Smooth muscle cell (in vitro differentiated cells): ENCODE measurements at regions not wholly inside any gene's neighbourhood (a gene's known extent, or its start where the extent isn't known, plus 50 kb on each side); places are given as distances from the start of the nearest gene placed in this dataset.

Experiments
- DNase-seq: peaks from one replicate; lab custom pipeline; 2025; ENCODE audit not compliant: unreplicated experiment; lab: John Stamatoyannopoulos, UW
- H2AFZ ChIP-seq: fragments of 200-600 bp; sonication (generic); 2 replicates; pipeline ENCODE4 v1.6.0; 2016; ENCODE audit warnings: antibody characterized with exemption, low read depth, mild to moderate bottlenecking
- H3F3A ChIP-seq: fragments of 200-600 bp; sonication (generic); 2 replicates; pipeline ENCODE4 v1.6.0; 2017; ENCODE audit warnings: antibody characterized with exemption, low read depth
- H3K27ac ChIP-seq: fragments of 200-600 bp; sonication (generic); 2 replicates; pipeline ENCODE4 v1.5.1; 2016; ENCODE audit warnings: low read depth, mild to moderate bottlenecking
- H3K27me3 ChIP-seq: fragments of 200-600 bp; sonication (generic); 2 replicates; pipeline ENCODE4 v1.6.1; 2016; ENCODE audit warnings: low read depth, mild to moderate bottlenecking
- H3K36me3 ChIP-seq: fragments of 200-600 bp; sonication (generic); 2 replicates; pipeline ENCODE4 v1.5.1; 2016; ENCODE audit warnings: low read depth
- H3K4me1 ChIP-seq: fragments of 200-600 bp; sonication (generic); 2 replicates; pipeline ENCODE4 v1.5.1; 2016; ENCODE audit warnings: low read depth
- H3K4me2 ChIP-seq: fragments of 200-600 bp; sonication (generic); 2 replicates; pipeline ENCODE4 v1.6.0; 2016; ENCODE audit warnings: mild to moderate bottlenecking
- H3K4me3 ChIP-seq: fragments of 200-600 bp; sonication (generic); 2 replicates; pipeline ENCODE4 v1.5.1; 2016; ENCODE audit warnings: mild to moderate bottlenecking
- H3K79me2 ChIP-seq: fragments of 200-600 bp; sonication (generic); 2 replicates; pipeline ENCODE4 v1.6.0; 2016; ENCODE audit warnings: low read depth, mild to moderate bottlenecking
- H3K9ac ChIP-seq: fragments of 200-600 bp; sonication (generic); 2 replicates; pipeline ENCODE4 v1.6.0; 2016; ENCODE audit warnings: low read depth
- H3K9me3 ChIP-seq: fragments of 200-600 bp; sonication (generic); replicated peaks from 2 replicates; pipeline ENCODE4 v1.5.1; 2016; ENCODE audit warnings: low read depth
- H4K20me1 ChIP-seq: fragments of 200-600 bp; sonication (generic); 2 replicates; pipeline ENCODE4 v1.6.0; 2016; ENCODE audit warnings: low read depth
- WGBS: methylation state at CpG from one replicate; pipeline ENCODE4 v1.1.7; 2016; ENCODE audit warnings: low lambda C conversion rate; 5-methylcytosine and 5-hydroxymethylcytosine counted together
- TF ChIP-seq, protein P1 (sequence below): fragments of 200-600 bp; sonication (generic); IDR thresholded peaks from 2 replicates; pipeline ENCODE4 v1.5.1; 2017; ENCODE audit warnings: borderline replicate concordance, mild to moderate bottlenecking, antibody characterized with exemption; ENCODE audit not compliant: insufficient read depth, poor library complexity, severe bottlenecking

DNA sequence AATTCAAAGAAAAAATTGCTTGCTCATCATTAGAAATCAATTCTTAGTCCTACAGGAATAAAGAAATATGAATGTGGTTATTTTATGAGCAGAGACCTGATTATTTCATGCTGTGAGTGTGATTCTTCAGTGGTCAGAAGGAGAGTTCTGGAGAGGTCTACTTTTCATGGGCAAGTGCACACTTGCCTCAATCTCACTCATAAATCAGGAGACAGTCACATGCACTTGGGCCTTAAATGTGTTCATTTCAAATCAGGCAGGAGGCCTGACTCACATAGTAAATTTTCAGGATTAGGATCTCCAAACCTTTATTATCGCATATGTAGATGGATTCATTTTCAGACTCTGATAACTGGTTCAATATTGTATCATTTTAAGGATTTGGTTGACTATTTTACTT is 323.2 kb upstream of the CCNH start:
- no peak overlapping the region for H2AFZ ChIP-seq
- no peaks in the 10 kb centered on the region for H3K27me3 ChIP-seq
- no peak for DNase-seq
- no peak overlapping the region for H3K4me2 ChIP-seq
- peaks cover 3% of the 10 kb centered on the region for H3F3A ChIP-seq
- WGBS, result 88% methylated on average over 1 of the region's 1 CpG
- H3K9me3 ChIP-seq, result no peaks in the 10 kb centered on the region
- no peak overlapping the region for H3K4me3 ChIP-seq
- no peaks in the 10 kb centered on the region for H3K36me3 ChIP-seq
- H3K9ac ChIP-seq, result no peak overlapping the region
- TF ChIP-seq, protein P1, sequence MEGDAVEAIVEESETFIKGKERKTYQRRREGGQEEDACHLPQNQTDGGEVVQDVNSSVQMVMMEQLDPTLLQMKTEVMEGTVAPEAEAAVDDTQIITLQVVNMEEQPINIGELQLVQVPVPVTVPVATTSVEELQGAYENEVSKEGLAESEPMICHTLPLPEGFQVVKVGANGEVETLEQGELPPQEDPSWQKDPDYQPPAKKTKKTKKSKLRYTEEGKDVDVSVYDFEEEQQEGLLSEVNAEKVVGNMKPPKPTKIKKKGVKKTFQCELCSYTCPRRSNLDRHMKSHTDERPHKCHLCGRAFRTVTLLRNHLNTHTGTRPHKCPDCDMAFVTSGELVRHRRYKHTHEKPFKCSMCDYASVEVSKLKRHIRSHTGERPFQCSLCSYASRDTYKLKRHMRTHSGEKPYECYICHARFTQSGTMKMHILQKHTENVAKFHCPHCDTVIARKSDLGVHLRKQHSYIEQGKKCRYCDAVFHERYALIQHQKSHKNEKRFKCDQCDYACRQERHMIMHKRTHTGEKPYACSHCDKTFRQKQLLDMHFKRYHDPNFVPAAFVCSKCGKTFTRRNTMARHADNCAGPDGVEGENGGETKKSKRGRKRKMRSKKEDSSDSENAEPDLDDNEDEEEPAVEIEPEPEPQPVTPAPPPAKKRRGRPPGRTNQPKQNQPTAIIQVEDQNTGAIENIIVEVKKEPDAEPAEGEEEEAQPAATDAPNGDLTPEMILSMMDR, result no peak
- H3K4me1 ChIP-seq, result peaks cover 4% of the 10 kb centered on the region
- no peak overlapping the region for H3K27ac ChIP-seq
- no peaks in the 10 kb centered on the region for H3K79me2 ChIP-seq
- no peaks in the 10 kb centered on the region for H4K20me1 ChIP-seq

DNA sequence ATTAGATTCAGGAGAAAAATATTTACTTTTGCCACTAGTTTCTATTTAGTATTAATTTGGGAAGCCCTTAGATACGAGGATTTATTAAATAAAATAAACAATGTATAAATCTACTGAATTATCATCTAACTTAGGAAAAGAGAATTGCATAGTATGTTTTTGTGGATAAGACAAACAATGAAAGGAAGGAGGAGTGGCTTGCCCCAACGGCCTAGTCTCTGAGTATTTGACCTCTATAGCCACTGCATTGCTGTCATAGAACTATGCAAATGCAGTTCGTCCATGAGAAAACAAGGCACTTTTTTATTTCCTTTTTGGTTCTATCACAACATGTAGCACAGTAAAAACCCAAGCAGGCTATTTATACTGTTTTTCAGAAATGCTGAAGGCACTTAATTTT is 321.2 kb upstream of the CCNH start:
- no peak overlapping the region for H3K4me3 ChIP-seq
- no peak overlapping the region for H2AFZ ChIP-seq
- H3K4me1 ChIP-seq, result peaks cover 4% of the 10 kb centered on the region
- H3K9me3 ChIP-seq, result no peaks in the 10 kb centered on the region
- no peaks in the 10 kb centered on the region for H3K36me3 ChIP-seq
- 77% methylated on average over 3 of the region's 3 CpGs for WGBS
- no peak overlapping the region for H3K9ac ChIP-seq
- H3F3A ChIP-seq, result no peaks in the 10 kb centered on the region
- no peaks in the 10 kb centered on the region for H4K20me1 ChIP-seq
- no peak for DNase-seq
- TF ChIP-seq, protein P1, result no peak
- H3K4me2 ChIP-seq, result no peak overlapping the region
- H3K27ac ChIP-seq, result no peak overlapping the region
- H3K27me3 ChIP-seq, result no peaks in the 10 kb centered on the region
- H3K79me2 ChIP-seq, result no peaks in the 10 kb centered on the region

DNA sequence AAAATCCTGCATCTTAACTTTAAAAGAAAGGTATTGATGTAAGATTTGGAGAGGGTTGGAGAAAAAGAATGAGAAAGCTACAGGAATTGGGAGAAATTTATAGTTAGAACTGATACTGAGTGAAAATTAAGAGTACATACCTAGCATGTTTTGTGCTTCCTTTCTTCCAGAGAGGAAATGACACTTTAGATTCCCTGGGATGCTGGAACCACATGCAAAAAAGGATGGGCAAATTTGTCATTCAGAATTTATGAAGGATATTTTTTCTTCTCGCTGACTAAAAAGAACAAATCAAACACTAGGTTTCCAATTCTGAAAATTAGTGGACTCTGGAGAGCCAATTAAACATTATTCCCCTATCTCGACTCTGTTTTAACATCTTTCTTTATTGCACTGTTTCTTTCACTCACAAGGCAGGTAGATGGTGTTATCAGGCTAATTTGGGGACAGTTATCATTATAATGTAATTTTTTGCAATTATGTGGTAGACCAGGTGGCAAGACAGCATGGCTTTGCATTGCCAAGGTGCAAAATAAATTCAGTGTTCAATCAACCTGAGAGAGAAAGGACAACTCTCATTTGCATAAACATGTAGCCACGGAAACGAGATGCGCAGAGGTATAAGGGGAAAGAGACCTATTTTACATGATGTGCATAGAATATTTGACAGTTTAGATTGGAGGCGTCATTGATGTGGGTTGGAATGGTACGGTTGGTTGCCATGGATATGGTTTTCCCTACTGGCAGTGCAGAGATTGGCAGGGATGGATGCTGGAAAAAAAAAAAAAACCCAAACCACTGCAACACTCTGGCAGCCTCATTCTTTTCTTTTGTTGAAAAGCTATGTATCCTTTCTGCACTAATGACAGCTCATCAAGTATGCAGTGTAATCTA is 320.4 kb upstream of the CCNH start:
- Histone ChIP-seq H3K27ac (no peak overlapping the region), H3K9ac (no peak overlapping the region), H3K4me2 (no peak overlapping the region), H4K20me1 (no peaks in the 10 kb centered on the region), H3F3A (no peaks in the 10 kb centered on the region), H3K27me3 (no peaks in the 10 kb centered on the region), H3K4me3 (no peak overlapping the region), H3K4me1 (peaks cover 4% of the 10 kb centered on the region), H3K9me3 (no peaks in the 10 kb centered on the region), H3K36me3 (no peaks in the 10 kb centered on the region), H3K79me2 (no peaks in the 10 kb centered on the region), H2AFZ (no peak overlapping the region)
- WGBS, result 90% methylated on average over 7 of the region's 7 CpGs
- TF ChIP-seq, protein P1, result no peak
- no peak for DNase-seq

DNA sequence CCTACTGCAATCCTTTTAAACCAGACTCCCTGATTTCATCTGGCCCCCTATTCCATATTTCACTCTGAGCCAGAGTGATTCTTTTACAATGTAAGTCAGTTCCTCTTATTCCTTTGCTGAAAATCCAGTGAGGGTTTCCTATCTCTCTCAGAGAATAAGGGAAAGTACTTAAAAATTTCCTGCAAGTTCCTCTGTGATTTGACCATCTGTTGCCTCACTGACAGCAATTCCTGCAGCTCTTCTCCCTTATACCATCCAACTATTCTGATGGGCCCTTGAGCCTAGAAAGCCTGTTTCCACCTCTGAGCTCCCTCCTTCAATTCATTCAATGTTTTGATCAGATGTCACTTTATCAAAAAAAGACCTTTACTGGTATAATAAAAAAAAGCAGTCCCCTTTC is 317.1 kb upstream of the CCNH start:
- H3K9me3 ChIP-seq, result no peaks in the 10 kb centered on the region
- no peaks in the 10 kb centered on the region for H3K27me3 ChIP-seq
- no peak for DNase-seq
- no peak overlapping the region for H3K4me2 ChIP-seq
- H3F3A ChIP-seq, result no peaks in the 10 kb centered on the region
- H3K79me2 ChIP-seq, result no peaks in the 10 kb centered on the region
- H2AFZ ChIP-seq, result no peak overlapping the region
- H3K27ac ChIP-seq, result no peak overlapping the region
- no peak overlapping the region for H3K9ac ChIP-seq
- TF ChIP-seq, protein P1, result no peak
- H3K36me3 ChIP-seq, result no peaks in the 10 kb centered on the region
- no peaks in the 10 kb centered on the region for H4K20me1 ChIP-seq
- H3K4me3 ChIP-seq, result no peak overlapping the region
- peaks cover 4% of the 10 kb centered on the region for H3K4me1 ChIP-seq
